GM21447 (cell line): ENCODE measurements at regions not wholly inside any gene's neighbourhood (a gene's known extent, or its start where the extent isn't known, plus 50 kb on each side); places are given as distances from the start of the nearest gene placed in this dataset.
"Not testable (repeated sequence)": the region's sequence is repeated elsewhere in the genome, so short reads cannot be mapped to it uniquely, and the experiment has no call there.

ENCODE experiments used
- ATAC-seq: cut with Tn5 transposase; IDR thresholded peaks from one replicate; pipeline ENCODE4 v1.9.1; 2021; ENCODE audit not compliant: unreplicated experiment

GRCh38 chr14:97068293-97068692 is 271.1 kb downstream of the VRK1 start:
- ATAC-seq: not testable (repeated sequence)

GRCh38 chr14:97070259-97070658 is 273.1 kb downstream of the VRK1 start:
- no peak for ATAC-seq

- ATAC-seq: no peak
Measured at GRCh38 chr14:97071177-97071576, 274.0 kb downstream of the VRK1 start.

- no peak for ATAC-seq
Measured at GRCh38 chr14:97073622-97074021, 276.4 kb downstream of the VRK1 start.

- ATAC-seq: no peak
Measured at GRCh38 chr14:97074456-97074855, 277.3 kb downstream of the VRK1 start.

- no peak for ATAC-seq
Measured at GRCh38 chr14:97074856-97075255, 277.7 kb downstream of the VRK1 start.

GRCh38 chr14:97077253-97077653 is 280.1 kb downstream of the VRK1 start:
- ATAC-seq: peak; percentile 84

- no peak for ATAC-seq
Measured at GRCh38 chr14:97077687-97078086, 280.5 kb downstream of the VRK1 start.

GRCh38 chr14:97080991-97081390 is 283.8 kb downstream of the VRK1 start:
- ATAC-seq: no peak

GRCh38 chr14:97095269-97095668 is 298.1 kb downstream of the VRK1 start:
- ATAC-seq: no peak

GRCh38 chr14:97097296-97097695 is 300.1 kb downstream of the VRK1 start:
- ATAC-seq: no peak

GRCh38 chr14:97100306-97100705 is 303.1 kb downstream of the VRK1 start:
- ATAC-seq: no peak

GRCh38 chr14:97101561-97101960 is 304.4 kb downstream of the VRK1 start:
- no peak for ATAC-seq

- no peak for ATAC-seq
Measured at GRCh38 chr14:97104029-97104428, 306.8 kb downstream of the VRK1 start.

GRCh38 chr14:97106166-97106565 is 309.0 kb downstream of the VRK1 start:
- ATAC-seq: peak; percentile 86

- peak; percentile 37 for ATAC-seq
Measured at GRCh38 chr14:97106609-97107008, 309.4 kb downstream of the VRK1 start.

- no peak for ATAC-seq
Measured at GRCh38 chr14:97107080-97107479, 309.9 kb downstream of the VRK1 start.

- ATAC-seq: no peak
Measured at GRCh38 chr14:97107760-97108159, 310.6 kb downstream of the VRK1 start.

- ATAC-seq: no peak
Measured at GRCh38 chr14:97109234-97109633, 312.1 kb downstream of the VRK1 start.

- no peak for ATAC-seq
Measured at GRCh38 chr14:97113339-97113738, 316.2 kb downstream of the VRK1 start.

GRCh38 chr14:97116546-97116945 is 319.4 kb downstream of the VRK1 start:
- no peak for ATAC-seq

- no peak for ATAC-seq
Measured at GRCh38 chr14:97117693-97118092, 320.5 kb downstream of the VRK1 start.

- no peak for ATAC-seq
Measured at GRCh38 chr14:97120204-97120603, 323.0 kb downstream of the VRK1 start.

GRCh38 chr14:97120611-97121031 is 323.4 kb downstream of the VRK1 start:
- ATAC-seq: no peak
